HEK293T (cell line): ENCODE measurements at regions not wholly inside any gene's neighbourhood (a gene's known extent, or its start where the extent isn't known, plus 50 kb on each side); places are given as distances from the start of the nearest gene placed in this dataset.

ENCODE experiments used
- BHLHE40 ChIP-seq: fragments of 450-650 bp; IDR thresholded peaks from 2 replicates; pipeline ENCODE4 v1.6.1; 2016; ENCODE audit warnings: mild to moderate bottlenecking, moderate library complexity, borderline replicate concordance
- ELF4 ChIP-seq: fragments of 450-650 bp; IDR thresholded peaks from 2 replicates; pipeline ENCODE4 v1.6.1; 2017; ENCODE audit warnings: antibody characterized with exemption
- FOXM1 ChIP-seq: fragments of 450-650 bp; IDR thresholded peaks from 2 replicates; pipeline ENCODE4 v1.6.1; 2017; ENCODE audit warnings: mild to moderate bottlenecking, borderline replicate concordance
- SP1 ChIP-seq: fragments of 450-650 bp; IDR thresholded peaks from 2 replicates; pipeline ENCODE4 v1.6.1; 2017
- SUZ12 ChIP-seq: fragments of 450-650 bp; IDR thresholded peaks from 2 replicates; pipeline ENCODE4 v1.6.1; 2016; ENCODE audit warnings: mild to moderate bottlenecking

DNA sequence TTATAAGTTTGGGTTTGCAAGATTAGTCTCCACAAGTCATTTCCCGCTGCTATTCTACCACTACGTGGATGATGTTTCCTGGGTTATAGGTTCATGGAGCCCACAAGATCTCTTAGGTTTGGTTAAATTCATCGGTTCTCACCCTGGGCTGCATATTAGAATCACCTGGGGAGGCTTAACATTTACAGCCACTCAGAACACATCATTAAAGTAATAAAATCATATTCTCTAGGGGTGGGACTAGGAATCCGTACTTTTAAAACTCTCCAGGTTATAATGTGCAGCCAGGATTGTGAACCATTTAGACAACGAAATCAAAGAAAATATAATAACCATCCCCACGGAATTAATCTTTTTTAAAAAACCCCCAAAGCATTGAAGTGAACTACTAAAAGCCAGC lies 167.7 kb downstream of the ACTR3 start:
- TF ChIP-seq SP1 (no peak), BHLHE40 (no peak), SUZ12 (no peak), FOXM1 (no peak), ELF4 (no peak)
